HepG2 (cell line): ENCODE measurements at regions not wholly inside any gene's neighbourhood (a gene's known extent, or its start where the extent isn't known, plus 50 kb on each side); places are given as distances from the start of the nearest gene placed in this dataset.

ENCODE experiments used
- ATAC-seq: fragments of 200-7000 bp; cut with Tn5 transposase; 3 replicates; pipeline ENCODE4 v1.9.1; 2020; ENCODE audit warnings: mild to moderate bottlenecking, moderate library complexity
- BruUV-seq: library from RNA; stranded (reverse); fragments of 400-500 nt; replicated peaks from 2 replicates; lab custom pipeline; 2021; lab: Mats Ljungman, UMichigan
- CTCF ChIA-PET: fragments of 300-600 bp; formaldehyde crosslinking; extraction: SDS; loops from one replicate; lab custom pipeline; 2021; ENCODE audit warnings: low total read pairs, inconsistent platforms, low intra/inter-chr PET ratio; lab: Yijun Ruan, JAX
- POLR2A ChIA-PET: fragments of 350-600 bp; sonication (Branson Sonifier 250); formaldehyde crosslinking; loops from one replicate; lab custom pipeline; 2020; ENCODE audit warnings: antibody characterized with exemption, inconsistent platforms; lab: Yijun Ruan, JAX
- DNase-seq: peaks from one replicate; pipeline ENCODE4 v3.0.0-alpha.2; 2015; ENCODE audit warnings: low spot score
- FAIRE-seq: peaks from 3 replicates; lab custom pipeline; 2011; peaks lifted over from hg19 to GRCh38; lab: Jason Lieb, UNC
- H2AFZ ChIP-seq: one replicate; pipeline ENCODE4 v1.6.1; 2011; ENCODE audit warnings: low read length, inconsistent platforms
- H3K27ac ChIP-seq: fragments of 300-600 bp; 3 replicates; pipeline ENCODE4 v1.8.0; 2011; ENCODE audit warnings: mixed run types, mild to moderate bottlenecking, mixed read lengths, low read length, inconsistent platforms; ENCODE audit not compliant: insufficient read depth; ENCODE audit errors: extremely low read length
- H3K27me3 ChIP-seq, 2 experiments: fragments of 200-600 bp in 1 of 2; 2 replicates in 1 of 2; 3 replicates in 1 of 2; pipeline versions ENCODE4 v1.6.0 to v1.8.0; 2011; ENCODE audit warnings: low read length in 2 of 2, mild to moderate bottlenecking in 2 of 2, moderate library complexity in 2 of 2, inconsistent platforms in 1 of 2; ENCODE audit not compliant: insufficient read depth in 2 of 2, control insufficient read depth in 1 of 2
- H3K36me3 ChIP-seq, 2 experiments: fragments of 200-600 bp in 1 of 2; replicated peaks in 1 of 2; 2 replicates in 1 of 2; 3 replicates in 1 of 2; pipeline versions ENCODE4 v1.5.1 to v1.8.0; 2011; ENCODE audit warnings: low read length in 2 of 2, inconsistent platforms in 1 of 2; ENCODE audit not compliant: insufficient read depth in 2 of 2, control insufficient read depth in 1 of 2
- H3K4me1 ChIP-seq: 2 replicates; pipeline ENCODE4 v1.5.1; 2012; ENCODE audit warnings: low read length, inconsistent platforms; ENCODE audit not compliant: insufficient read depth
- H3K4me2 ChIP-seq: 2 replicates; pipeline ENCODE4 v1.6.0; 2011; ENCODE audit warnings: low read depth, low read length, inconsistent platforms
- H3K4me3 ChIP-seq, 3 experiments: fragments of 200-600 bp in 1 of 3; sonication (generic), shearing (Covaris generic) in 1 of 3; replicated peaks in 1 of 3; 2 replicates each; pipeline ENCODE4 v1.5.1; 2011 to 2016; ENCODE audit warnings: low read length in 3 of 3, inconsistent platforms in 2 of 3, low read depth in 2 of 3, mild to moderate bottlenecking in 2 of 3, control low read depth in 1 of 3, mixed read lengths in 1 of 3; ENCODE audit not compliant: insufficient read depth in 1 of 3
- H3K79me2 ChIP-seq: one replicate; pipeline ENCODE4 v1.6.1; 2011; ENCODE audit warnings: low read length, inconsistent platforms; ENCODE audit not compliant: insufficient read depth
- H3K9ac ChIP-seq: 2 replicates; pipeline ENCODE4 v1.6.0; 2011; ENCODE audit warnings: mild to moderate bottlenecking, low read depth, low read length, inconsistent platforms; ENCODE audit not compliant: insufficient read depth
- H3K9me3 ChIP-seq: 2 replicates; pipeline ENCODE4 v1.5.1; 2012; ENCODE audit warnings: mild to moderate bottlenecking, low read length
- H4K20me1 ChIP-seq: 2 replicates; pipeline ENCODE4 v1.6.0; 2011; ENCODE audit warnings: inconsistent platforms, mild to moderate bottlenecking, low read length, moderate library complexity; ENCODE audit not compliant: insufficient read depth
- CBX5 ChIP-seq: sonication (generic); formaldehyde crosslinking; IDR thresholded peaks from 2 replicates; pipeline ENCODE4 v1.4.0; 2020; ENCODE audit warnings: missing genetic modification reagents, borderline replicate concordance
- FIP1L1 ChIP-seq: fragments of 200-400 bp; formaldehyde crosslinking; IDR thresholded peaks from 2 replicates; pipeline ENCODE4 v1.6.1; 2018; ENCODE audit warnings: low read depth, mild to moderate bottlenecking, low read length, moderate library complexity, borderline replicate concordance; ENCODE audit not compliant: insufficient read depth
- GTF3A ChIP-seq: sonication (generic); formaldehyde crosslinking; conservative IDR thresholded peaks from 2 replicates; pipeline ENCODE4 v1.4.0; 2020; ENCODE audit warnings: mild to moderate bottlenecking, missing genetic modification reagents
- HHEX ChIP-seq: IDR thresholded peaks from 2 replicates; pipeline ENCODE4 v1.6.1; 2016; ENCODE audit warnings: control low read depth
- KDM5B ChIP-seq: sonication (generic); formaldehyde crosslinking; IDR thresholded peaks from 2 replicates; pipeline ENCODE4 v1.4.0; 2020; ENCODE audit warnings: missing genetic modification reagents, mild to moderate bottlenecking, borderline replicate concordance
- MLLT10 ChIP-seq: sonication (generic); formaldehyde crosslinking; IDR thresholded peaks from 2 replicates; pipeline ENCODE4 v1.4.0; 2020; ENCODE audit warnings: missing genetic modification reagents
- NFE2L2 ChIP-seq: fragments of 150-350 bp; IDR thresholded peaks from 2 replicates; pipeline ENCODE4 v1.6.1; 2014; ENCODE audit warnings: low read length
- PHF21A ChIP-seq: sonication (generic); formaldehyde crosslinking; IDR thresholded peaks from 2 replicates; pipeline ENCODE4 v1.5.0; 2020; ENCODE audit warnings: mild to moderate bottlenecking, missing genetic modification reagents
- SNAI1 ChIP-seq: sonication (generic); formaldehyde crosslinking; IDR thresholded peaks from 2 replicates; pipeline ENCODE4 v1.5.0; 2020; ENCODE audit warnings: mild to moderate bottlenecking, missing genetic modification reagents, borderline replicate concordance
- U2AF1 ChIP-seq: fragments of 200-400 bp; formaldehyde crosslinking; optimal IDR thresholded peaks from 2 replicates; pipeline ENCODE3; 2017; ENCODE audit warnings: mild to moderate bottlenecking, low read depth, low read length
- ZBTB7A ChIP-seq: sonication (generic); formaldehyde crosslinking; IDR thresholded peaks from 2 replicates; pipeline ENCODE4 v1.8.0; 2022; ENCODE audit warnings: mild to moderate bottlenecking, missing genetic modification reagents
- ZNF274 ChIP-seq: sonication (generic); formaldehyde crosslinking; IDR thresholded peaks from 2 replicates; pipeline ENCODE4 v1.5.1; 2020; ENCODE audit warnings: mild to moderate bottlenecking, missing genetic modification reagents
- WGBS: methylation state at CpG from one replicate; pipeline ENCODE4 v1.1.6; 2017; ENCODE audit warnings: low lambda C conversion rate; 5-methylcytosine and 5-hydroxymethylcytosine counted together
- in situ Hi-C: cut with HindIII; loops from 2 replicates; pipeline ENCODE4 v1.10.0; 2017; ENCODE audit warnings: low pct_unique_long_range_greater_than_20kb; ENCODE audit not compliant: extremely low pct_ligation_motif_present
- intact Hi-C: fragments of 100-400 bp; cut with micrococcal nuclease; formaldehyde crosslinking; loops from one replicate; pipeline ENCODE4 v1.10.0; 2022; ENCODE audit not compliant: unreplicated experiment
- TF ChIP-seq, protein P1 (sequence below): sonication (generic); formaldehyde crosslinking; IDR thresholded peaks from 2 replicates; pipeline ENCODE4 v1.5.1; 2020; ENCODE audit warnings: missing genetic modification reagents, mild to moderate bottlenecking, borderline replicate concordance
- TF ChIP-seq, protein P2 (sequence below): sonication (generic); formaldehyde crosslinking; IDR thresholded peaks from 2 replicates; pipeline ENCODE4 v1.8.1; 2022; ENCODE audit warnings: low read depth, mild to moderate bottlenecking, missing genetic modification reagents
- TF ChIP-seq, protein P3 (sequence below): sonication (generic); formaldehyde crosslinking; IDR thresholded peaks from 2 replicates; pipeline ENCODE4 v1.4.0; 2020; ENCODE audit warnings: missing genetic modification reagents

GRCh38 chr14:85187521-85187920 is 342.4 kb upstream of the FLRT2 start:
- Histone ChIP-seq H3K9me3 (peaks cover 75% of the 10 kb centered on the region), H3K36me3 (no peaks in the 10 kb centered on the region), H3K4me2 (no peak overlapping the region), H3K79me2 (no peaks in the 10 kb centered on the region), H2AFZ (no peak overlapping the region), H3K4me3 (no peak overlapping the region), H4K20me1 (no peaks in the 10 kb centered on the region), H3K4me1 (no peaks in the 10 kb centered on the region), H3K9ac (no peak overlapping the region), H3K27me3 (no peaks in the 10 kb centered on the region), H3K27ac (no peak overlapping the region)
- POLR2A ChIA-PET = no interaction called here
- FAIRE-seq (no peak), ATAC-seq (no peak), DNase-seq (no peak)
- in situ Hi-C loops = no loop called here
- no TSS peak for BruUV-seq
- intact Hi-C loops = no loop called here
- WGBS = 0% methylated on average over 1 of the region's 1 CpG
- no peak for TF ChIP-seq MLLT10 (CRISPR knock-in tag)
- TF ChIP-seq ZNF274 (CRISPR knock-in tag) = no peak
- TF ChIP-seq, protein P1, sequence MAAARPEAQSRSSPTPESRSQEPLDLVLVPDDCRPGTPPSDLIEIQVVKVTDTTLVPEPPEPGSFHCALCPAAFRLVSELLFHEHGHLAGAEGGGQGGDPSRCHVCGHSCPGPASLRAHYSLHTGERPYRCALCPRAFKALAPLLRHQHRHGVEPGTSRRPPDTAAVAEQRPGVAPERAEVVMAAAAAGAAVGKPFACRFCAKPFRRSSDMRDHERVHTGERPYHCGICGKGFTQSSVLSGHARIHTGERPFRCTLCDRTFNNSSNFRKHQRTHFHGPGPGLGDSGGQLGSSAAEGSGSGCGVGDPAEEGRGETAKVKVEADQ (CRISPR knock-in tag) = no peak
- no peak for TF ChIP-seq KDM5B
- TF ChIP-seq, protein P2, sequence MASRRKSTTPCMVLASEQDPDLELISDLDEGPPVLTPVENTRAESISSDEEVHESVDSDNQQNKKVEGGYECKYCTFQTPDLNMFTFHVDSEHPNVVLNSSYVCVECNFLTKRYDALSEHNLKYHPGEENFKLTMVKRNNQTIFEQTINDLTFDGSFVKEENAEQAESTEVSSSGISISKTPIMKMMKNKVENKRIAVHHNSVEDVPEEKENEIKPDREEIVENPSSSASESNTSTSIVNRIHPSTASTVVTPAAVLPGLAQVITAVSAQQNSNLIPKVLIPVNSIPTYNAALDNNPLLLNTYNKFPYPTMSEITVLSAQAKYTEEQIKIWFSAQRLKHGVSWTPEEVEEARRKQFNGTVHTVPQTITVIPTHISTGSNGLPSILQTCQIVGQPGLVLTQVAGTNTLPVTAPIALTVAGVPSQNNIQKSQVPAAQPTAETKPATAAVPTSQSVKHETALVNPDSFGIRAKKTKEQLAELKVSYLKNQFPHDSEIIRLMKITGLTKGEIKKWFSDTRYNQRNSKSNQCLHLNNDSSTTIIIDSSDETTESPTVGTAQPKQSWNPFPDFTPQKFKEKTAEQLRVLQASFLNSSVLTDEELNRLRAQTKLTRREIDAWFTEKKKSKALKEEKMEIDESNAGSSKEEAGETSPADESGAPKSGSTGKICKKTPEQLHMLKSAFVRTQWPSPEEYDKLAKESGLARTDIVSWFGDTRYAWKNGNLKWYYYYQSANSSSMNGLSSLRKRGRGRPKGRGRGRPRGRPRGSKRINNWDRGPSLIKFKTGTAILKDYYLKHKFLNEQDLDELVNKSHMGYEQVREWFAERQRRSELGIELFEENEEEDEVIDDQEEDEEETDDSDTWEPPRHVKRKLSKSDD (CRISPR knock-in tag) = no peak
- TF ChIP-seq NFE2L2 = no peak
- TF ChIP-seq FIP1L1 = no peak
- TF ChIP-seq CBX5 (CRISPR knock-in tag) = no peak
- TF ChIP-seq, protein P3, sequence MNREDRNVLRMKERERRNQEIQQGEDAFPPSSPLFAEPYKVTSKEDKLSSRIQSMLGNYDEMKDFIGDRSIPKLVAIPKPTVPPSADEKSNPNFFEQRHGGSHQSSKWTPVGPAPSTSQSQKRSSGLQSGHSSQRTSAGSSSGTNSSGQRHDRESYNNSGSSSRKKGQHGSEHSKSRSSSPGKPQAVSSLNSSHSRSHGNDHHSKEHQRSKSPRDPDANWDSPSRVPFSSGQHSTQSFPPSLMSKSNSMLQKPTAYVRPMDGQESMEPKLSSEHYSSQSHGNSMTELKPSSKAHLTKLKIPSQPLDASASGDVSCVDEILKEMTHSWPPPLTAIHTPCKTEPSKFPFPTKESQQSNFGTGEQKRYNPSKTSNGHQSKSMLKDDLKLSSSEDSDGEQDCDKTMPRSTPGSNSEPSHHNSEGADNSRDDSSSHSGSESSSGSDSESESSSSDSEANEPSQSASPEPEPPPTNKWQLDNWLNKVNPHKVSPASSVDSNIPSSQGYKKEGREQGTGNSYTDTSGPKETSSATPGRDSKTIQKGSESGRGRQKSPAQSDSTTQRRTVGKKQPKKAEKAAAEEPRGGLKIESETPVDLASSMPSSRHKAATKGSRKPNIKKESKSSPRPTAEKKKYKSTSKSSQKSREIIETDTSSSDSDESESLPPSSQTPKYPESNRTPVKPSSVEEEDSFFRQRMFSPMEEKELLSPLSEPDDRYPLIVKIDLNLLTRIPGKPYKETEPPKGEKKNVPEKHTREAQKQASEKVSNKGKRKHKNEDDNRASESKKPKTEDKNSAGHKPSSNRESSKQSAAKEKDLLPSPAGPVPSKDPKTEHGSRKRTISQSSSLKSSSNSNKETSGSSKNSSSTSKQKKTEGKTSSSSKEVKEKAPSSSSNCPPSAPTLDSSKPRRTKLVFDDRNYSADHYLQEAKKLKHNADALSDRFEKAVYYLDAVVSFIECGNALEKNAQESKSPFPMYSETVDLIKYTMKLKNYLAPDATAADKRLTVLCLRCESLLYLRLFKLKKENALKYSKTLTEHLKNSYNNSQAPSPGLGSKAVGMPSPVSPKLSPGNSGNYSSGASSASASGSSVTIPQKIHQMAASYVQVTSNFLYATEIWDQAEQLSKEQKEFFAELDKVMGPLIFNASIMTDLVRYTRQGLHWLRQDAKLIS (CRISPR knock-in tag) = no peak
- no peak for TF ChIP-seq PHF21A (CRISPR knock-in tag)
- no peak for TF ChIP-seq GTF3A
- TF ChIP-seq U2AF1 = no peak
- no peak for TF ChIP-seq SNAI1 (CRISPR knock-in tag)
- no peak for TF ChIP-seq ZBTB7A
- TF ChIP-seq HHEX (CRISPR knock-in tag) = no peak
- CTCF ChIA-PET = no interaction called here
